Testis (tissue), 2 donors: ENCODE measurements at regions not wholly inside any gene's neighbourhood (a gene's known extent, or its start where the extent isn't known, plus 50 kb on each side); places are given as distances from the start of the nearest gene placed in this dataset.
"Not testable (repeated sequence)": the region's sequence is repeated elsewhere in the genome, so short reads cannot be mapped to it uniquely, and the experiment has no call there.

Experiments
- DNase-seq: peaks from one replicate; pipeline ENCODE4 v3.0.0-alpha.2; 2019
- H3K27ac ChIP-seq, 2 donors: fragments of 200-600 bp; sonication (generic); one replicate each; pipeline ENCODE4 v1.5.1; 2019
- H3K27me3 ChIP-seq: fragments of 200-600 bp; sonication (generic); one replicate; pipeline ENCODE4 v1.5.1; 2019
- H3K36me3 ChIP-seq: fragments of 200-600 bp; sonication (generic); one replicate; pipeline ENCODE4 v1.5.1; 2017; ENCODE audit warnings: low read depth; ENCODE audit errors: missing control alignments
- H3K4me1 ChIP-seq: fragments of 200-600 bp; sonication (generic); one replicate; pipeline ENCODE4 v1.5.1; 2019
- H3K4me3 ChIP-seq, 2 donors: fragments of 200-600 bp; sonication (generic); one replicate each; pipeline ENCODE4 v1.5.1; 2017 to 2019
- H3K9me3 ChIP-seq: fragments of 200-600 bp; sonication (generic); one replicate; pipeline ENCODE4 v1.5.1; 2017
- POLR2A ChIP-seq: fragments of 450-650 bp; IDR thresholded peaks from one replicate; pipeline ENCODE4 v1.6.1; 2017; ENCODE audit warnings: antibody characterized with exemption, mild to moderate bottlenecking, moderate library complexity
- WGBS, 2 donors: methylation state at CpG; one replicate each; pipeline ENCODE4 v1.1.5; 2018; 5-methylcytosine and 5-hydroxymethylcytosine counted together
- intact Hi-C: fragments of 100-400 bp; cut with DNase I; formaldehyde crosslinking; loops from one replicate; pipeline ENCODE4 v1.15.1; 2023; ENCODE audit warnings: low total_unique reads
- TF ChIP-seq, protein P1 (sequence below), 3 experiments: fragments of 450-650 bp in 2 of 3; fragments of 200-600 bp in 1 of 3; sonication (generic) in 1 of 3; IDR thresholded peaks; one replicate each; pipeline ENCODE4 v1.5.1; 2016 to 2019; ENCODE audit warnings: antibody characterized with exemption in 3 of 3, mild to moderate bottlenecking in 2 of 3, moderate library complexity in 1 of 3

DNA sequence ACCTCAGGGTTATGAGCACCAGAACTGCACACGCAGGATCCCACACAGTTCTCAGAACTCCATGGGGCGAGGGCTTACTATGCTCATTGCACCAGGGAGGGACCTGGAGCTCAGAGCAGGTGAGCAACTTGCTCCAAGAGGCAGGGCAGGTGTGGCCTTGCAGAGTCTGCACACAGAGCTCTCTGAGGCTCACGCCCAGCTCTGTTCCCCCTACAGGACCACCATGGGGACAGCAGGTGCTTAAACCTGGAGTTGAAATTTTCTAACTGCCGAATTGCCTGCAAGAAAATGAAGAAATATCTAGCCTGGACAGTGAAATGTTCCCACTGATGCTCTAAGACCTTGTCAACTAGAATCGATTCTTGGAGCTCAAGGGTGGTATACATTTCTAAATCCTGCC, 49.9 kb upstream of the MSMB start:
- Histone ChIP-seq H3K27ac (peak overlapping the region in 1 of 2 donors; percentile 47), H3K4me1 (peaks cover 31% of the 10 kb centered on the region)
- H3K4me3 ChIP-seq, H3K36me3 ChIP-seq, H3K9me3 ChIP-seq, H3K27me3 ChIP-seq, intact Hi-C loops, DNase-seq: not testable (repeated sequence)
- WGBS, 2 donors = 86 to 95% methylated on average over 3 to 5 of the region's 5 CpGs

DNA sequence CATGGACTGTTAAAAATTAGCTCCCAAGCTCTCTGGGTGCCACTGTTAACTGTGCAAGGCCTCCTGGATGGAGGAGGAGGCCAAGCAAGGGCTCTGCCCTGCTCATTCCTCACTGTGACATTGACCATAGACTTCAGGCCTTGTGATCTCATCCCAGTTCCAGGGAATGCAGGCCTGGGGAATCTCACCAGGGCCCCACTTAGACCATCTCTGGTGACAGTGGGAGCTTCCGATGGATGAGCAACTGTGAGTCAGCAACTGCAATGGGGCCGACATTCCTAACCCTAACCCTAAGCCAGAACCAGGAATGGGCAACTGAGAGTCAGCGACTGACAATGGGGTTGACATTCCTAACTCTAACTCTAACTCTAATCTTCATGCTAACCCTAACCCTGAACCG, 50.4 kb upstream of the MSMB start:
- Histone ChIP-seq H3K4me3 (no peak overlapping the region), H3K9me3 (no peaks in the 10 kb centered on the region), H3K36me3 (no peaks in the 10 kb centered on the region), H3K27ac (no peak overlapping the region), H3K27me3 (no peaks in the 10 kb centered on the region), H3K4me1 (peaks cover 31% of the 10 kb centered on the region)
- TF ChIP-seq POLR2A = no peak
- TF ChIP-seq, protein P1, sequence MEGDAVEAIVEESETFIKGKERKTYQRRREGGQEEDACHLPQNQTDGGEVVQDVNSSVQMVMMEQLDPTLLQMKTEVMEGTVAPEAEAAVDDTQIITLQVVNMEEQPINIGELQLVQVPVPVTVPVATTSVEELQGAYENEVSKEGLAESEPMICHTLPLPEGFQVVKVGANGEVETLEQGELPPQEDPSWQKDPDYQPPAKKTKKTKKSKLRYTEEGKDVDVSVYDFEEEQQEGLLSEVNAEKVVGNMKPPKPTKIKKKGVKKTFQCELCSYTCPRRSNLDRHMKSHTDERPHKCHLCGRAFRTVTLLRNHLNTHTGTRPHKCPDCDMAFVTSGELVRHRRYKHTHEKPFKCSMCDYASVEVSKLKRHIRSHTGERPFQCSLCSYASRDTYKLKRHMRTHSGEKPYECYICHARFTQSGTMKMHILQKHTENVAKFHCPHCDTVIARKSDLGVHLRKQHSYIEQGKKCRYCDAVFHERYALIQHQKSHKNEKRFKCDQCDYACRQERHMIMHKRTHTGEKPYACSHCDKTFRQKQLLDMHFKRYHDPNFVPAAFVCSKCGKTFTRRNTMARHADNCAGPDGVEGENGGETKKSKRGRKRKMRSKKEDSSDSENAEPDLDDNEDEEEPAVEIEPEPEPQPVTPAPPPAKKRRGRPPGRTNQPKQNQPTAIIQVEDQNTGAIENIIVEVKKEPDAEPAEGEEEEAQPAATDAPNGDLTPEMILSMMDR (IDR thresholded peaks at IDR 0.05) = no peak
- 87 to 91% methylated on average over 4 of the region's 4 CpGs for WGBS, 2 donors
- DNase-seq = no peak
- intact Hi-C loops = no loop called here

DNA sequence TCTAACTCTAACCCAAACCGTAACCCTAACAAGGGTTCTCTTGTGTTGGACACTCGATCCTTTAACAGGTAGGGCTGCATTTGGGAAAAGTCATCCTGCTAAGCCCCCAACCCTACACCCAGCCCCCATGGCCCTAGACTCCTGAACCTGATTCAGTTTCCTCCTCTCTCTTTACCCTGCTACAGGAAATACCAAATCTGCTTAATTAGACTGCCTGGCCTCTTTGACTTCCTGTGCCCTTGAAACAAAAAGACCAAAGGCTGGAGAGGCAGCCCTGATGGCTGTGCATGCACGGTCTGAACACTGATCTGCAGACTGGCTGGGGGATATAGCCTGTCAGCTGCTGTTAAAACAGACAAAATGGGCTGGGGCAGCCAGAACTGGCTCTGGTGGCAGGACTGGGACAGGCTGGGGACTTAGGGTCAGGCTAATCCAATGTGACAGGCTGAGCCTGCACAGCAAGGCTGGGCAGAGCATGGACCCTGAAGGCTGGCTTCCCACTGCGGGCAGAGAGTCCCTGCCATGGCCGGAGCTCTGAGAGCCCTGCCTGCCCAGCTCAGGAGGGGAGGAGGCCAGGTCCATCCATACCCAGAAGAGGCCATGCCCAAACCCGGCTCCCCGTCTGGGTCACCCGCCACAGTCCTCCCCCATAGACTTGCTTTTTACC, 51.0 kb upstream of the MSMB start:
- no peak for DNase-seq
- Histone ChIP-seq H3K4me3 (no peak overlapping the region), H3K27me3 (no peaks in the 10 kb centered on the region), H3K27ac (no peak overlapping the region), H3K9me3 (no peaks in the 10 kb centered on the region), H3K4me1 (peaks cover 31% of the 10 kb centered on the region), H3K36me3 (no peaks in the 10 kb centered on the region)
- no peak for TF ChIP-seq POLR2A
- TF ChIP-seq, protein P1 (IDR thresholded peaks at IDR 0.05) = no peak
- intact Hi-C loops = no loop called here
- WGBS, 2 donors = 68 to 86% methylated on average over 8 of the region's 8 CpGs

DNA sequence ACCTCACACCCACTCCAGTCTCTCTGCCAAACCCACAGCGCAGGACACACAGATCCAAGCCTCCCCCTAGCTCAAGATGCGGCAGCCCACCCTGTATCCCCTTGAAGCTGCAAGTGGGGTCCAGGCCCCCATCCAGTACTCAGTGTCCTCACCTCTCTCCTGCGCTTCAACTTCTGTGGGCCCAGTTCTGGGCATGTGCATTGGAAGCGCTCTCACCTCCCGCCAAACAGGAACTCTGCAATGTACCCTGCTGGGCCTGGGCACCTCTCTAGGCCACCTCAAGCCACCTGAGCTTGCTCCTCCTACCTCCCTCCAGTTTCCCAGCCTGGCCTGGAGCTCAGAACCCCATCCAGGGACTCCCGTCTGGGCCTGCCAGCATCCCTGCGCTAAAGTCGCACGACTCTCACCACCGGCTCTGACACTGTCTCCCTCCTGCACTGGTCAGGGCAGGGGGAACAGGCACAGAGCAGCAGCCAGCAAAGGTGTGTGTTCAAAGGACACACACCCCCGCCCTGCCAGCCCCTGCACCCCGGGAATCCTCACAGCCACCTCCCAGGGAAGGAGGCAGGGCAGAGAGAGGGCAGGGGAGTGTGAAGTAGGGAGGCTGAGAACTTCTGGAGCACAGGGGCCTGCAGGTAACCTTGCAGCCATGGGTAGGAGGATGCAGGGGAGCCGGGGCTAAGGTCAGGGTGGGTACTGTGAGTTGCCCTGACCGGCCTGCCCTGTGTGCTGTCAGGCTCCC, 51.7 kb upstream of the MSMB start:
- WGBS, 2 donors = 85 to 88% methylated on average over 12 to 14 of the region's 14 CpGs
- no peak for DNase-seq

DNA sequence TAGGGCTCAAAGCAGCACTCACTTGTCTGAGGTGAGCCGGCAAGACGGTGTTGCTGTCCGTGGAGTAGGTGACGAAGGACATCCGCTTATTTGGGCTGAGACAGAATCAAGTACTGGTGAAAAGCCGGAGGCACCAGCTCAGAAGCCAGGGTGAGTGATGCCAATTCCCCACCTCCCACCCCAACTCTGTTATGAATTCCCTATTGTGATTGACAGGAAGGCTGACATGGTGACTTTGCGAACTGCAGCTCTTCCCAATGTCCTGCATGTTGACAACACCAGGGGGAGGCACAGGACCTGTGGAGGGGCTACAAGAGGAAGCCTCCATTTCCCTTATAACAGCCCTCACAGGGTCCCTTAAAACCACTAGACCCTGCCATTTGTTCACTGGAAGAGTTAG, 52.3 kb upstream of the MSMB start:
- H3K4me3 ChIP-seq = no peak overlapping the region
- H3K27me3 ChIP-seq = no peaks in the 10 kb centered on the region
- no peaks in the 10 kb centered on the region for H3K36me3 ChIP-seq
- H3K9me3 ChIP-seq = no peaks in the 10 kb centered on the region
- peaks cover 28% of the 10 kb centered on the region for H3K4me1 ChIP-seq
- TF ChIP-seq, protein P1 (IDR thresholded peaks at IDR 0.05) = no peak
- no peak for TF ChIP-seq POLR2A
- 93 to 95% methylated on average over 7 of the region's 7 CpGs for WGBS, 2 donors
- intact Hi-C loops = no loop called here
- DNase-seq = no peak
- no peak overlapping the region for H3K27ac ChIP-seq

More for the DNA sequence above, 51.7 kb upstream of the MSMB start:
- no peaks in the 10 kb centered on the region for H3K36me3 ChIP-seq
- H3K4me3 ChIP-seq = no peak overlapping the region
- H3K9me3 ChIP-seq = no peaks in the 10 kb centered on the region
- H3K27me3 ChIP-seq = no peaks in the 10 kb centered on the region
- intact Hi-C loops = no loop called here
- H3K27ac ChIP-seq = no peak overlapping the region
- peaks cover 28% of the 10 kb centered on the region for H3K4me1 ChIP-seq
- TF ChIP-seq POLR2A = no peak
- TF ChIP-seq, protein P1 (IDR thresholded peaks at IDR 0.05) = no peak

DNA sequence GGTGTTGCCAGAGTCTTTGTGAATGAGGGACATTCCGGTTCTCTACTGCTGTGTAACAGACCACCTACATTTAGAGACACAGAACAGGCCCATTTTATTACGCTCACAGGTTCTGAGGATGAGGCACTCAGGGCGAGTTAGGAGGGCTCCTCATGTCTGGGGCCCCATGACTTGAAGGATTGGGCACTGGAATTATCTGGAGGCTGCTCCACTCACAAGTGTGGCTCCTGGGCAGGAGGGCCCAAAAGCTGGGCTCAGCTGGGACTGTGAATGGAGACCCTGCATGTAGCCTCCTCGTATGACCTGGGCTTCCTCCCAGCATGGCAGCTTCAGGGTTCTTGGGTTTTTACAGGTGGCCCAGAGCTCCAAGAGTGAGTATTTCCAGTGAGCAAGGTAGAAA, 52.9 kb upstream of the MSMB start:
- 80 to 98% methylated on average over 4 of the region's 4 CpGs for WGBS, 2 donors
- H3K4me3 ChIP-seq, H3K9me3 ChIP-seq, H3K36me3 ChIP-seq, DNase-seq, intact Hi-C loops, H3K27ac ChIP-seq, H3K27me3 ChIP-seq: not testable (repeated sequence)
- H3K4me1 ChIP-seq = peaks cover 26% of the 10 kb centered on the region
